ENCODE measurements at regions not wholly inside any gene's neighbourhood (a gene's known extent, or its start where the extent isn't known, plus 50 kb on each side); places are given as distances from the start of the nearest gene placed in this dataset.
"Not testable (repeated sequence)": the region's sequence is repeated elsewhere in the genome, so short reads cannot be mapped to it uniquely, and the experiment has no call there.

- no peak for DNase-seq (ENCODE audit: low read depth)
- H3K4me3 ChIP-seq (ENCODE audit: low read depth, low read length): no peak overlapping the region
These were observed 156.1 kb upstream of the RIMS1 start for GRCh38 chr6:71730284-71730683.

DNA sequence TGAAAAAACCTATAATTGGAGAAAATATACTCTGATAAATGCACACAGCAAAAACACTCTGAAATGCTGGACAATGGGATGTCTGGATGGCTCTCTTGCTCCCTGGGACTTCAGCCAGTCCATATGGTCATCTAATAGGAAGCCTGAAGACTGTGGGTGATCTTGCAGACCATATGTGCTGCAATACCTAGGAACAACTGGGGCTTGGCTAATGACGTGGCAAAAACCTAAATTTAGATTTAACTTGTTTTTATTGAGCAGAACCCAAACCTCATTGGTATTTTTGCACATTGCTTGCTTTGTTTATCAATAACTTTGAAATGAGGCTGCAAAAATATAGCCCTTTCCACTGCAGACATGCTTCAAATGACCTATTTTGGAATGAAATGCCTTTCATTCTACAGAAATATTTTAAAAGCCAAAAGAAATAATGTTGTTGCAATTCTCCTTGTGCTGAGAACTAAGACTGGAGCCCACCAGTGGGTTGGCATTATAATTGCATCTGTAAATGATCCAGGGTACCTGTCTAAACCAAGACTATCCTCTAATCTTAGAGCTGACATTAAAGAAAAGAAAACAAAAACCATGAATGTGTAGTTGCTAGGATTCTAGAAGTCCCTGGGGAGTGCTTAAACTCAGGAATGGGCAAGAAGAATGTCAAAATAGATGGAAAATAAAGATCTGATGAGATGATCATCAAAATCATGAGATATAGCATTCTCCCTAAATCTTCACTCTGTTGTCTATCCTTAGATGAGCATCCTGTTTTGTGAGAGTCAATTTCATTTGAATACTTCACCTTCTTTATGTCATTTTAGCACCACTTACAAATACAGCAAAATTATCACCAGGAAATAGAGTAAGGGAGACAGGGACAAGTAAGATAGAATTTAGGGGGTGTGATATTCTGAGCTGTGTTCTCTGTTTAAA, 152.1 kb upstream of the RIMS1 start:
- H3K4me3 ChIP-seq (ENCODE audit: low read depth, low read length): no peak overlapping the region
- DNase-seq (ENCODE audit: low read depth): no peak

DNA sequence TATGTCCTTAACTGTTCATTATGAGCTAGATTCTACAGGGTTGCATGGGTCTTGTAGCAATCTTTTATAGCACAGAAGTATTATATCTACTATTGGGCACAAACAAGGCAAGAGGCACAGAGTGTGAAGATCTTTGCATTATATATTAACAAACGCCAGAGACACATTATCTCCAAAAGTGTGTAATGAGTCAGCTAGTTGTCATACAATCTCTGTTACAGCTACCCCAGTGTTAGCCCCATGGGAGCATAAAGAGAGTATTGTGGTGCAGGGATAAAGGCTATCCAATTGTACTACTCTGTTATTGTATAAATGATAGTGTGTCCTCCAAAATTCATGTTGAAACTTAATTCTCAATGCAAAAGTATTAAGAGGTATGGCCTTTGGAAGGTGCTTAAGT, 148.4 kb upstream of the RIMS1 start:
- no peak overlapping the region for H3K4me3 ChIP-seq (ENCODE audit: low read depth, low read length)
- no peak for DNase-seq (ENCODE audit: low read depth)

- no peak overlapping the region for H3K4me3 ChIP-seq (ENCODE audit: low read depth, low read length)
These were observed 140.8 kb upstream of the RIMS1 start for GRCh38 chr6:71745525-71745924.

GRCh38 chr6:71766146-71766760, 120.1 kb upstream of the RIMS1 start:
- no peak overlapping the region for H3K4me3 ChIP-seq (ENCODE audit: low read depth, low read length)
- no peak for DNase-seq (ENCODE audit: low read depth)

More at GRCh38 chr6:71745525-71745924, 140.8 kb upstream of the RIMS1 start:
- no peak for DNase-seq (ENCODE audit: low read depth)

GRCh38 chr6:71766796-71767195, 119.6 kb upstream of the RIMS1 start:
- no peak for DNase-seq (ENCODE audit: low read depth)
- no peak overlapping the region for H3K4me3 ChIP-seq (ENCODE audit: low read depth, low read length)

DNA sequence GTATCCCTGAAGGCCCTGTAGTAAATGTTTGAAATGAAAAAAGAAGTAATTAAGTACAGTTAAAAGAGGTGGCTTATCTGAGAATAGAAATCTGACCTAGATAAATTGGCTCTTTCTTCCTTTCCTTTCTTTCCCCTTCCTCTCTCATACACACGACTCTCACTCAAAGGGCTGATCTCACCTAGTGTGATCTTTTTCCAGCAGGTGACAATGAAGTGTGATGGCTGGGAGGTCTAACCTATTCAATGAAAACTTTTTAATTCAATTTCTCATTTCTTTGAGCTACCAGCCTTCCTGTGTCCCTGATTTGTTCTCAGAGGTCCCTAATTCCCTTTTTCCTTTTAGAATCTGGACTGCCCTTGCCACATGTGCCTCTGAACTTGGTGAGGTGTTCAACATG, 118.0 kb upstream of the RIMS1 start:
- no peak for DNase-seq (ENCODE audit: low read depth)
- H3K4me3 ChIP-seq (ENCODE audit: low read depth, low read length): no peak overlapping the region

- no peak for DNase-seq (ENCODE audit: low read depth)
- no peak overlapping the region for H3K4me3 ChIP-seq (ENCODE audit: low read depth, low read length)
These were observed 77.5 kb upstream of the RIMS1 start for GRCh38 chr6:71808865-71809264.

GRCh38 chr6:71810880-71811279, 75.5 kb upstream of the RIMS1 start:
- DNase-seq (ENCODE audit: low read depth): no peak
- no peak overlapping the region for H3K4me3 ChIP-seq (ENCODE audit: low read depth, low read length)

DNA sequence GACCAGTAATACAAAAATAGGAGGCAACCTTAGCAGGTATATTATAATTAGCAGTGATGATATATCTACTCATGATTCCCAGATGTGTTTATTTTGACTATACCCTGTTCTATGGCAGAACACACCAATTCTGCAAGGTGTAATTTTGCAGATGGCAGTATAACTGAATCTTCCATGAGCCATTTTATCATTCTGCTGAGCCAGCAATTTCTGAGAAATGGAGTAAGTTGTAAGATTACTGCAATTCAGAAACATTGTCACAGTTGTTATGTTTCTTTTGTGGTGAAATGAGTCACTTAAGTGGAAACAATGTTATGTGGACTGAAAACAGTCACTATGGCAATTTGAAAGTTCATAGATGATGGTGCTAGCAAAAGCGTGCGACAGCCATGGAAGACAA, 63.7 kb upstream of the RIMS1 start:
- no peak for DNase-seq (ENCODE audit: low read depth)
- no peak overlapping the region for H3K4me3 ChIP-seq (ENCODE audit: low read depth, low read length)

- DNase-seq (ENCODE audit: low read depth); H3K4me3 ChIP-seq (ENCODE audit: low read depth, low read length): not testable (repeated sequence)
These were observed 54.1 kb upstream of the RIMS1 start for GRCh38 chr6:71832110-71832764.

Data from skeletal muscle cell (primary cell).